ENCODE measurements at regions not wholly inside any gene's neighbourhood (a gene's known extent, or its start where the extent isn't known, plus 50 kb on each side); places are given as distances from the start of the nearest gene placed in this dataset.

DNA sequence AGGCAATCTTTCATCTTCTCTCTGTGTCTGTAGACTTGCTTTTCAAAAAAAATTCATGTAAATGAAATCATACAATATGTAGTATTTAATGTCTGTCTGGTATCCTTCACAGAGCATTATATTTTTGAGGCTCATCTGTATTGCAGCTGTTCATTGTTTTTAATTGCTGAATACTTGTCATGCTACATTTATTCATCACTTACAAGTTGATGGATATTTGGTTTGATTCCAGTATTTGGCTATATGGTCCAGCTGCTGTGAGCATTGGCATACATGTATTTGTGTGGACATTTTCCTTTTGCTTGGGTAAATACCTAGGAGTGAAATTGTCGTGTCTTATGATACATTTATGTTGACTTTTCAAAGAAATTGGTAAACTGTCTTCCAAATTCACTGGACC is 441.4 kb downstream of the DCDC2C start:
- TF ChIP-seq, protein P1, sequence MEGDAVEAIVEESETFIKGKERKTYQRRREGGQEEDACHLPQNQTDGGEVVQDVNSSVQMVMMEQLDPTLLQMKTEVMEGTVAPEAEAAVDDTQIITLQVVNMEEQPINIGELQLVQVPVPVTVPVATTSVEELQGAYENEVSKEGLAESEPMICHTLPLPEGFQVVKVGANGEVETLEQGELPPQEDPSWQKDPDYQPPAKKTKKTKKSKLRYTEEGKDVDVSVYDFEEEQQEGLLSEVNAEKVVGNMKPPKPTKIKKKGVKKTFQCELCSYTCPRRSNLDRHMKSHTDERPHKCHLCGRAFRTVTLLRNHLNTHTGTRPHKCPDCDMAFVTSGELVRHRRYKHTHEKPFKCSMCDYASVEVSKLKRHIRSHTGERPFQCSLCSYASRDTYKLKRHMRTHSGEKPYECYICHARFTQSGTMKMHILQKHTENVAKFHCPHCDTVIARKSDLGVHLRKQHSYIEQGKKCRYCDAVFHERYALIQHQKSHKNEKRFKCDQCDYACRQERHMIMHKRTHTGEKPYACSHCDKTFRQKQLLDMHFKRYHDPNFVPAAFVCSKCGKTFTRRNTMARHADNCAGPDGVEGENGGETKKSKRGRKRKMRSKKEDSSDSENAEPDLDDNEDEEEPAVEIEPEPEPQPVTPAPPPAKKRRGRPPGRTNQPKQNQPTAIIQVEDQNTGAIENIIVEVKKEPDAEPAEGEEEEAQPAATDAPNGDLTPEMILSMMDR (IDR thresholded peaks at IDR 0.05; ENCODE audit: low read depth, low read length, poor library complexity, severe bottlenecking), result no peak
- TF ChIP-seq EZH2phosphoT487 (IDR thresholded peaks at IDR 0.05; ENCODE audit: borderline replicate concordance, low read length), result no peak
